T-cell (primary cell): ENCODE measurements at regions not wholly inside any gene's neighbourhood (a gene's known extent, or its start where the extent isn't known, plus 50 kb on each side); places are given as distances from the start of the nearest gene placed in this dataset.
"Not testable (repeated sequence)": the region's sequence is repeated elsewhere in the genome, so short reads cannot be mapped to it uniquely, and the experiment has no call there.

ENCODE experiments used
- ATAC-seq, 4 experiments: fragments of 200-7000 bp in 3 of 4; fragments of 150-1000 bp in 1 of 4; cut with Tn5 transposase; replicated peaks in 1 of 4; 1 replicate in 3 of 4; 2 replicates in 1 of 4; pipeline ENCODE4 v1.10.0; 2021; ENCODE audit warnings: moderate library complexity in 3 of 4, mild to moderate bottlenecking in 2 of 4, moderate number of reproducible peaks in 1 of 4
- CTCF ChIA-PET, 2 donors: fragments of 300-600 bp; sonication (Branson Sonifier 250); formaldehyde crosslinking; loops; one replicate each; lab custom pipeline; 2022; ENCODE audit warnings: antibody characterized with exemption in 2 of 2; lab: Charles Lee
- POLR2A ChIA-PET, 2 donors: fragments of 300-600 bp; sonication (Branson Sonifier 250); formaldehyde crosslinking; loops; one replicate each; lab custom pipeline; 2022; ENCODE audit warnings: antibody characterized with exemption in 2 of 2; lab: Charles Lee
- DNase-seq, 35 experiments: peaks; one replicate each; pipeline versions ENCODE4 v3.0.0 to v3.0.0-alpha.2; 2013 to 2023
- H3K27ac ChIP-seq: one replicate; pipeline ENCODE4 v1.5.1; 2013; ENCODE audit warnings: low read length
- H3K27me3 ChIP-seq, 2 experiments: replicated peaks in 1 of 2; 1 replicate in 1 of 2; 2 replicates in 1 of 2; pipeline versions ENCODE4 v1.6.1 to v1.7.0; 2013; ENCODE audit warnings: low read length in 1 of 2, mixed read lengths in 1 of 2; ENCODE audit not compliant: control insufficient read depth in 2 of 2, insufficient read depth in 2 of 2; ENCODE audit errors: extremely low read depth in 1 of 2
- H3K36me3 ChIP-seq, 2 donors: 1 replicate in 1 of 2; 2 replicates in 1 of 2; pipeline versions ENCODE4 v1.6.1 to v1.7.0; 2013; ENCODE audit warnings: low read length in 1 of 2; ENCODE audit not compliant: control insufficient read depth in 2 of 2, insufficient read depth in 1 of 2; ENCODE audit errors: extremely low read depth in 1 of 2
- H3K4me1 ChIP-seq, 2 experiments: 1 replicate in 1 of 2; 2 replicates in 1 of 2; pipeline versions ENCODE4 v1.6.1 to v1.7.0; 2013; ENCODE audit warnings: low read length in 2 of 2, mixed read lengths in 1 of 2; ENCODE audit not compliant: insufficient read depth in 2 of 2, control insufficient read depth in 1 of 2; ENCODE audit errors: extremely low read depth in 1 of 2
- H3K4me3 ChIP-seq, 2 donors: 1 replicate in 1 of 2; 2 replicates in 1 of 2; pipeline versions ENCODE4 v1.5.1 to v1.7.0; 2013; ENCODE audit warnings: mild to moderate bottlenecking in 2 of 2, low read length in 1 of 2, moderate library complexity in 1 of 2; ENCODE audit not compliant: control insufficient read depth in 1 of 2; ENCODE audit errors: extremely low read depth in 1 of 2
- H3K9me3 ChIP-seq: 2 replicates; pipeline ENCODE4 v1.7.0; 2013
- H3K27ac Mint-ChIP-seq, 2 donors: one replicate each; pipeline ENCODE4 v1.8.0; 2020 to 2021; ENCODE audit warnings: mild to moderate bottlenecking in 2 of 2, mixed read lengths in 2 of 2
- H3K27me3 Mint-ChIP-seq, 2 donors: one replicate each; pipeline ENCODE4 v1.8.0; 2021 to 2022; ENCODE audit warnings: mixed read lengths in 2 of 2
- H3K36me3 Mint-ChIP-seq: one replicate; pipeline ENCODE4 v1.8.0; 2021; ENCODE audit warnings: mixed read lengths
- H3K4me1 Mint-ChIP-seq, 3 donors: one replicate each; pipeline ENCODE4 v1.8.0; 2020 to 2022; ENCODE audit warnings: mixed read lengths in 3 of 3, mild to moderate bottlenecking in 1 of 3
- H3K4me3 Mint-ChIP-seq, 3 donors: one replicate each; pipeline ENCODE4 v1.8.0; 2020 to 2022; ENCODE audit warnings: mild to moderate bottlenecking in 3 of 3, mixed read lengths in 3 of 3, moderate library complexity in 3 of 3
- H3K9me3 Mint-ChIP-seq, 3 donors: one replicate each; pipeline ENCODE4 v1.8.0; 2020 to 2022; ENCODE audit warnings: mixed read lengths in 3 of 3
- WGBS: methylation state at CpG from one replicate; pipeline ENCODE4 v1.1.5; 2013; ENCODE audit warnings: missing lambda C conversion rate; ENCODE audit not compliant: insufficient coverage; 5-methylcytosine and 5-hydroxymethylcytosine counted together

DNA sequence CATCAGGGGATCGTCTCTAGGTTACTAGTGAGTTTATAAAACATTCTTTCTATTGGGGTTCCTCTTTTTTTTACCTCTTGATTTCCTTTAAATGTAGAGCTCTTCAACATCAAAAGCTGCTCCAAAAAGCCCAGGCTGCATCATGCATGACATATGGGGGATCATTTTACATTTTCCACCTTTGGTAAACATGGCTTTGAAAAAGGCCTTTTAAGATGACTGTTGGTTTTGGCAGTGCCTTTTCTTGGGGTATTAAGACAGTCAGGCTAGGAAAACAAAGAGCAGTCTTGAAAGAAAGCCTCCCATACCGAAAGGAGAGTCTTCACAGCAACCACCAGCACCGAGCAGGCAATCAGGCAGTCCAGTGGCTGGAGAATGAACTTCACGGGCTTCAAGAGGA lies 73.2 kb downstream of the NPEPL1 start:
- 69% methylated on average over 3 of the region's 4 CpGs for WGBS
- Mint-ChIP-seq H3K27ac (no peak overlapping the region), H3K27me3 (peaks cover 54 to 59% of the 10 kb centered on the region in 2 donors), H3K4me1 (no peaks in the 10 kb centered on the region), H3K4me3 (no peak overlapping the region), H3K36me3 (no peaks in the 10 kb centered on the region), H3K9me3 (no peaks in the 10 kb centered on the region)
- ATAC-seq (no peak), DNase-seq (no peak)
- Histone ChIP-seq H3K4me3 (no peak overlapping the region), H3K9me3 (no peaks in the 10 kb centered on the region), H3K4me1 (no peaks in the 10 kb centered on the region), H3K27ac (no peak overlapping the region), H3K36me3 (no peaks in the 10 kb centered on the region), H3K27me3 (peaks cover 0 to 33% of the 10 kb centered on the region in 2 experiments)
- ChIA-PET CTCF (no interaction called here), POLR2A (no interaction called here)

DNA sequence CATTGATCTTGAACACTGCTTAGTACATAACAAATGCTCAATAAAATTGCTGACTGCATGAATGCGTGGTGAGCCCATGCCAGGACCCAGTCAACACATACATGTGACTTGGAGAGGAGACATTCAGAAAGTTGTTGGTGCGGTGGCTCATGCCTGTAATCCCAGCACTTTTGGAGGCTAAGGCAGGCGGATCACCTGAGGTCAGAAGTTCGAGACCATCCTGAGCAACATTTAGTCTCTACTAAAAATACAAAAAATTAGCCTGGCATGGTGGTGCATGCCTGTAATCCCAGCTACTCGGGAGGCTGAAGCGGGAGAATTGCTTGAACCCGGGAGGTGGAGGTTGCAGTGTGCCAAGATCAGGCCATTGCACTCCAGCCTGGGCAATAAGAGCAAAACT lies 75.2 kb downstream of the NPEPL1 start:
- H3K9me3 Mint-ChIP-seq, ATAC-seq, H3K36me3 ChIP-seq, DNase-seq, H3K4me1 ChIP-seq, H3K9me3 ChIP-seq, H3K4me1 Mint-ChIP-seq, H3K36me3 Mint-ChIP-seq, H3K4me3 Mint-ChIP-seq, POLR2A ChIA-PET, CTCF ChIA-PET, H3K27ac Mint-ChIP-seq, H3K27ac ChIP-seq, H3K4me3 ChIP-seq: not testable (repeated sequence)
- H3K27me3 Mint-ChIP-seq = peaks cover 38 to 54% of the 10 kb centered on the region in 2 donors
- WGBS = 67% methylated on average over 6 of the region's 7 CpGs
- peaks cover 0 to 29% of the 10 kb centered on the region in 2 experiments for H3K27me3 ChIP-seq
